ENCODE measurements at regions not wholly inside any gene's neighbourhood (a gene's known extent, or its start where the extent isn't known, plus 50 kb on each side); places are given as distances from the start of the nearest gene placed in this dataset.

GRCh38 chr11:133787379-133788141 is 57.8 kb downstream of the SPATA19 start:
- H3K4me3 Mint-ChIP-seq: peak overlapping the region; percentile 62
- DNase-seq (ENCODE audit: low spot score): peak; percentile 78
- ChIA-PET POLR2A (no interaction called here), CTCF (interaction anchor here (0.7 to 2.6 kb wide), 11 partner anchors 25 to 729 kb away, joined by 3 to 23 read pairs (median 5); no protein-coding TSS in a partner anchor)
- ATAC-seq: peak; percentile 96
- H3K9me3 Mint-ChIP-seq: peaks cover 11% of the 10 kb centered on the region; the same call in 1 of the 2 replicates
- no peak overlapping the region for H3K27ac Mint-ChIP-seq
- H3K36me3 Mint-ChIP-seq: no peaks in the 10 kb centered on the region
- peaks cover 30% of the 10 kb centered on the region for H3K27me3 Mint-ChIP-seq (ENCODE audit: low read depth)
- H3K4me1 Mint-ChIP-seq: peaks cover 14% of the 10 kb centered on the region
- TF ChIP-seq FOXK1 (CRISPR knock-in tag; IDR thresholded peaks at IDR 0.05): peak; percentile 73; the same call in 1 of the 2 replicates
- TF ChIP-seq FOXP4 (CRISPR knock-in tag; IDR thresholded peaks at IDR 0.05): peak; percentile 86
- TF ChIP-seq ARID4B (CRISPR knock-in tag; IDR thresholded peaks at IDR 0.05; ENCODE audit: borderline replicate concordance): peak; percentile 86; the same call in 1 of the 2 replicates
- no peak for TF ChIP-seq ZNF423 (CRISPR knock-in tag; IDR thresholded peaks at IDR 0.05)
- peak; percentile 31; the same call in 1 of the 2 replicates for TF ChIP-seq TP53 (CRISPR knock-in tag; IDR thresholded peaks at IDR 0.05)
- TF ChIP-seq NFE2L1 (CRISPR knock-in tag; IDR thresholded peaks at IDR 0.05): peak; percentile 43; the same call in 1 of the 2 replicates
- 0 out of 2 replicates have a peak, but pooled peaks have one; percentile 14 for TF ChIP-seq NR1H2 (CRISPR knock-in tag; IDR thresholded peaks at IDR 0.05)
- TF ChIP-seq FOXP1 (CRISPR knock-in tag; IDR thresholded peaks at IDR 0.05; ENCODE audit: borderline replicate concordance): peak; percentile 69; the same call in 1 of the 2 replicates
- peak; percentile 95 for TF ChIP-seq MAX (CRISPR knock-in tag; IDR thresholded peaks at IDR 0.05)
- TF ChIP-seq ETV6 (CRISPR knock-in tag; IDR thresholded peaks at IDR 0.05): 0 out of 2 replicates have a peak, but pooled peaks have one; percentile 59
- peak; percentile 50; the same call in 1 of the 2 replicates for TF ChIP-seq PRDM15 (CRISPR knock-in tag; IDR thresholded peaks at IDR 0.05)
- 0 out of 2 replicates have a peak, but pooled peaks have one; percentile 74 for TF ChIP-seq ZNF232 (CRISPR knock-in tag; IDR thresholded peaks at IDR 0.05)
- TF ChIP-seq KAT7 (CRISPR knock-in tag; IDR thresholded peaks at IDR 0.05; ENCODE audit: borderline replicate concordance): no peak
- 0 out of 2 replicates have a peak, but pooled peaks have one; percentile 62 for TF ChIP-seq CBFB (CRISPR knock-in tag; IDR thresholded peaks at IDR 0.05; ENCODE audit: low read depth)
- no peak for TF ChIP-seq CTCF (IDR thresholded peaks at IDR 0.05)
- TF ChIP-seq E2F5 (CRISPR knock-in tag; IDR thresholded peaks at IDR 0.05): peak; percentile 68; the same call in 1 of the 2 replicates
- no peak for TF ChIP-seq HMGA2 (CRISPR knock-in tag; IDR thresholded peaks at IDR 0.05)
- 0 out of 2 replicates have a peak, but pooled peaks have one; percentile 43 for TF ChIP-seq ZBTB21 (CRISPR knock-in tag; IDR thresholded peaks at IDR 0.05; ENCODE audit: borderline replicate concordance)
- TF ChIP-seq TEAD1 (CRISPR knock-in tag; IDR thresholded peaks at IDR 0.05): peak; percentile 49; the same call in 1 of the 2 replicates
- TF ChIP-seq CREB1 (CRISPR knock-in tag; IDR thresholded peaks at IDR 0.05): 0 out of 2 replicates have a peak, but pooled peaks have one; percentile 56
- peak; percentile 85 for TF ChIP-seq SMAD3 (CRISPR knock-in tag; IDR thresholded peaks at IDR 0.05; ENCODE audit: borderline replicate concordance)
- 0 out of 2 replicates have a peak, but pooled peaks have one; percentile 42 for TF ChIP-seq USF2 (CRISPR knock-in tag; IDR thresholded peaks at IDR 0.05)
